SK-N-SH treated with all-trans-retinoic acid at 6 μM for 48 hours (cell line): ENCODE measurements at regions not wholly inside any gene's neighbourhood (a gene's known extent, or its start where the extent isn't known, plus 50 kb on each side); places are given as distances from the start of the nearest gene placed in this dataset.

ENCODE experiments used
- CREB5 ChIP-seq: fragments of 250-450 bp; sonication (Bioruptor Pico); IDR thresholded peaks from 2 replicates; pipeline ENCODE4 v1.5.1; 2020; ENCODE audit warnings: low read depth, mild to moderate bottlenecking, moderate library complexity
- CSRNP3 ChIP-seq: fragments of 250-450 bp; sonication (Bioruptor Pico); IDR thresholded peaks from 2 replicates; pipeline ENCODE4 v1.5.1; 2021; ENCODE audit warnings: mild to moderate bottlenecking, moderate library complexity
- ESRRG ChIP-seq: fragments of 250-450 bp; sonication (Bioruptor Pico); IDR thresholded peaks from 2 replicates; pipeline ENCODE4 v1.6.1; 2021; ENCODE audit warnings: mild to moderate bottlenecking
- GLIS3 ChIP-seq: fragments of 250-450 bp; sonication (Bioruptor Pico); IDR thresholded peaks from 2 replicates; pipeline ENCODE4 v1.5.0; 2020; ENCODE audit warnings: mild to moderate bottlenecking, moderate library complexity
- ISL1 ChIP-seq: fragments of 250-450 bp; sonication (Bioruptor Pico); IDR thresholded peaks from 2 replicates; pipeline ENCODE4 v2.1.2; 2022; ENCODE audit warnings: mild to moderate bottlenecking, moderate library complexity
- PATZ1 ChIP-seq: fragments of 250-450 bp; sonication (Bioruptor Pico); IDR thresholded peaks from 2 replicates; pipeline ENCODE4 v1.8.0; 2020; ENCODE audit warnings: mild to moderate bottlenecking, moderate library complexity, borderline replicate concordance
- PPARA ChIP-seq: fragments of 250-450 bp; sonication (Bioruptor Pico); IDR thresholded peaks from 2 replicates; pipeline ENCODE4 v1.5.0; 2020; ENCODE audit warnings: mild to moderate bottlenecking, borderline replicate concordance
- RARB ChIP-seq: fragments of 250-450 bp; sonication (Bioruptor Pico); IDR thresholded peaks from 2 replicates; pipeline ENCODE4 v1.8.0; 2021; ENCODE audit warnings: mild to moderate bottlenecking, moderate library complexity
- SNAI2 ChIP-seq: fragments of 250-450 bp; sonication (Bioruptor Pico); IDR thresholded peaks from 2 replicates; pipeline ENCODE4 v1.5.0; 2020; ENCODE audit warnings: mild to moderate bottlenecking, moderate library complexity
- TSHZ2 ChIP-seq: fragments of 250-450 bp; sonication (Bioruptor Pico); IDR thresholded peaks from 2 replicates; pipeline ENCODE4 v1.5.0; 2020; ENCODE audit warnings: mild to moderate bottlenecking, moderate library complexity
- ZC3H10 ChIP-seq: fragments of 250-450 bp; sonication (Bioruptor Pico); IDR thresholded peaks from 2 replicates; pipeline ENCODE4 v1.5.1; 2021; ENCODE audit warnings: mild to moderate bottlenecking, moderate library complexity
- ZFP3 ChIP-seq: fragments of 250-450 bp; sonication (Bioruptor Pico); IDR thresholded peaks from 2 replicates; pipeline ENCODE4 v1.5.0; 2020; ENCODE audit warnings: mild to moderate bottlenecking, moderate library complexity
- ZFP30 ChIP-seq: fragments of 450-650 bp; formaldehyde crosslinking; IDR thresholded peaks from 2 replicates; pipeline ENCODE4 v1.5.0; 2022; ENCODE audit warnings: mild to moderate bottlenecking, moderate library complexity
- ZNF565 ChIP-seq: fragments of 450-650 bp; formaldehyde crosslinking; conservative IDR thresholded peaks from 2 replicates; pipeline ENCODE4 v1.5.0; 2020; ENCODE audit warnings: low read depth, mild to moderate bottlenecking, moderate library complexity

GRCh38 chr10:93215312-93215711, 141.6 kb downstream of the CYP26A1 start:
- TF ChIP-seq PATZ1 (CRISPR knock-in tag) (no peak), TSHZ2 (no peak), ZC3H10 (no peak), GLIS3 (CRISPR knock-in tag) (no peak), CSRNP3 (no peak), PPARA (CRISPR knock-in tag) (no peak), ESRRG (CRISPR knock-in tag) (no peak), CREB5 (no peak), SNAI2 (CRISPR knock-in tag) (no peak), ISL1 (CRISPR knock-in tag) (no peak), ZFP30 (CRISPR knock-in tag) (no peak), ZFP3 (CRISPR knock-in tag) (no peak), RARB (no peak), ZNF565 (CRISPR knock-in tag) (no peak)
